ENCODE measurements at regions not wholly inside any gene's neighbourhood (a gene's known extent, or its start where the extent isn't known, plus 50 kb on each side); places are given as distances from the start of the nearest gene placed in this dataset.

- no peak for TF ChIP-seq GATA3 (IDR thresholded peaks at IDR 0.05; ENCODE audit: low read depth, low read length)
- no peak for TF ChIP-seq GATA2 (IDR thresholded peaks at IDR 0.05; ENCODE audit: low read depth, low read length)
These were observed 194.3 kb upstream of the PPP2R2D start for GRCh38 chr10:131706476-131706875.

GRCh38 chr10:131706952-131707351, 193.9 kb upstream of the PPP2R2D start:
- TF ChIP-seq GATA3 (IDR thresholded peaks at IDR 0.05; ENCODE audit: low read depth, low read length) (no peak), GATA2 (IDR thresholded peaks at IDR 0.05; ENCODE audit: low read depth, low read length) (no peak)

- TF ChIP-seq GATA2 (IDR thresholded peaks at IDR 0.05; ENCODE audit: low read depth, low read length) (no peak), GATA3 (IDR thresholded peaks at IDR 0.05; ENCODE audit: low read depth, low read length) (no peak)
These were observed 192.5 kb upstream of the PPP2R2D start for GRCh38 chr10:131708225-131708880.

GRCh38 chr10:131710142-131710861, 190.5 kb upstream of the PPP2R2D start:
- TF ChIP-seq GATA3 (IDR thresholded peaks at IDR 0.05; ENCODE audit: low read depth, low read length), result no peak
- no peak for TF ChIP-seq GATA2 (IDR thresholded peaks at IDR 0.05; ENCODE audit: low read depth, low read length)

- TF ChIP-seq GATA3 (IDR thresholded peaks at IDR 0.05; ENCODE audit: low read depth, low read length) (no peak), GATA2 (IDR thresholded peaks at IDR 0.05; ENCODE audit: low read depth, low read length) (no peak)
These were observed 178.7 kb upstream of the PPP2R2D start for GRCh38 chr10:131722121-131722520.

- no peak for TF ChIP-seq GATA2 (IDR thresholded peaks at IDR 0.05; ENCODE audit: low read depth, low read length)
- no peak for TF ChIP-seq GATA3 (IDR thresholded peaks at IDR 0.05; ENCODE audit: low read depth, low read length)
These were observed 178.1 kb upstream of the PPP2R2D start for GRCh38 chr10:131722525-131723264.

GRCh38 chr10:131723297-131724168, 177.3 kb upstream of the PPP2R2D start:
- TF ChIP-seq GATA3 (IDR thresholded peaks at IDR 0.05; ENCODE audit: low read depth, low read length) (no peak), GATA2 (IDR thresholded peaks at IDR 0.05; ENCODE audit: low read depth, low read length) (no peak)

GRCh38 chr10:131724169-131724545, 176.7 kb upstream of the PPP2R2D start:
- TF ChIP-seq GATA2 (IDR thresholded peaks at IDR 0.05; ENCODE audit: low read depth, low read length) (0 out of 2 replicates have a peak, but pooled peaks have one; percentile 11), GATA3 (IDR thresholded peaks at IDR 0.05; ENCODE audit: low read depth, low read length) (no peak)

- TF ChIP-seq GATA3 (IDR thresholded peaks at IDR 0.05; ENCODE audit: low read depth, low read length), result no peak
- TF ChIP-seq GATA2 (IDR thresholded peaks at IDR 0.05; ENCODE audit: low read depth, low read length), result no peak
These were observed 175.8 kb upstream of the PPP2R2D start for GRCh38 chr10:131724891-131725580.

- TF ChIP-seq GATA2 (IDR thresholded peaks at IDR 0.05; ENCODE audit: low read depth, low read length) (no peak), GATA3 (IDR thresholded peaks at IDR 0.05; ENCODE audit: low read depth, low read length) (no peak)
These were observed 175.2 kb upstream of the PPP2R2D start for GRCh38 chr10:131725581-131726069.

- TF ChIP-seq GATA3 (IDR thresholded peaks at IDR 0.05; ENCODE audit: low read depth, low read length), result no peak
- TF ChIP-seq GATA2 (IDR thresholded peaks at IDR 0.05; ENCODE audit: low read depth, low read length), result no peak
These were observed 174.5 kb upstream of the PPP2R2D start for GRCh38 chr10:131726076-131726880.

GRCh38 chr10:131726967-131727366, 173.8 kb upstream of the PPP2R2D start:
- no peak for TF ChIP-seq GATA3 (IDR thresholded peaks at IDR 0.05; ENCODE audit: low read depth, low read length)
- no peak for TF ChIP-seq GATA2 (IDR thresholded peaks at IDR 0.05; ENCODE audit: low read depth, low read length)

Measured in SH-SY5Y (cell line).